ENCODE measurements at regions not wholly inside any gene's neighbourhood (a gene's known extent, or its start where the extent isn't known, plus 50 kb on each side); places are given as distances from the start of the nearest gene placed in this dataset.

GRCh38 chr13:105297839-105298238 is 1237.6 kb downstream of the EFNB2 start:
- TF ChIP-seq POLR2A (IDR thresholded peaks at IDR 0.05; ENCODE audit: extremely low read depth, insufficient read length) (no peak), MYC (IDR thresholded peaks at IDR 0.05; ENCODE audit: low read depth, low read length) (no peak), CTCF (IDR thresholded peaks at IDR 0.05; ENCODE audit: low read depth, low read length) (no peak)

All from NB4 (cell line).